ENCODE measurements at regions not wholly inside any gene's neighbourhood (a gene's known extent, or its start where the extent isn't known, plus 50 kb on each side); places are given as distances from the start of the nearest gene placed in this dataset.

GRCh38 chr19:16002406-16003384 is 53.9 kb downstream of the OR10H4 start:
- no peak for TF ChIP-seq CTCF (IDR thresholded peaks at IDR 0.05)
- TF ChIP-seq POLR2A (IDR thresholded peaks at IDR 0.05) = no peak

All from Peyer's patch (tissue), 4 donors.